Heart left ventricle (tissue), 16 donors: ENCODE measurements at regions not wholly inside any gene's neighbourhood (a gene's known extent, or its start where the extent isn't known, plus 50 kb on each side); places are given as distances from the start of the nearest gene placed in this dataset.
"Not testable (repeated sequence)": the region's sequence is repeated elsewhere in the genome, so short reads cannot be mapped to it uniquely, and the experiment has no call there.

ENCODE experiments used
- ATAC-seq, 4 donors: fragments of 200-7000 bp; cut with Tn5 transposase; one replicate each; pipeline ENCODE4 v1.9.1; 2020 to 2022; ENCODE audit warnings: moderate library complexity in 4 of 4, mild to moderate bottlenecking in 3 of 4, moderate number of reproducible peaks in 1 of 4
- DNase-seq, 5 donors: peaks; one replicate each; pipeline ENCODE4 v3.0.0-alpha.2; 2020
- H3K27ac ChIP-seq, 12 donors: fragments of 200-600 bp; sonication (generic) in 4 of 12; one replicate each; pipeline versions ENCODE4 v1.5.0 to v1.8.0; 2016 to 2022; ENCODE audit warnings: mild to moderate bottlenecking in 2 of 12
- H3K27me3 ChIP-seq, 9 donors: fragments of 200-600 bp; sonication (generic) in 2 of 9; one replicate each; pipeline versions ENCODE4 v1.5.1 to v1.8.0; 2016 to 2022; ENCODE audit warnings: mild to moderate bottlenecking in 3 of 9
- H3K36me3 ChIP-seq, 9 donors: fragments of 200-600 bp; sonication (generic) in 2 of 9; one replicate each; pipeline versions ENCODE4 v1.5.0 to v1.8.0; 2018 to 2022; ENCODE audit warnings: mild to moderate bottlenecking in 2 of 9
- H3K4me1 ChIP-seq, 12 donors: fragments of 200-600 bp; sonication (generic) in 4 of 12; one replicate each; pipeline versions ENCODE4 v1.5.0 to v1.8.0; 2016 to 2022; ENCODE audit warnings: mild to moderate bottlenecking in 3 of 12
- H3K4me3 ChIP-seq, 12 donors: fragments of 200-600 bp; sonication (generic) in 4 of 12; one replicate each; pipeline versions ENCODE4 v1.5.0 to v1.8.0; 2017 to 2022; ENCODE audit warnings: mild to moderate bottlenecking in 9 of 12, moderate library complexity in 4 of 12
- H3K9me3 ChIP-seq, 12 donors: fragments of 200-600 bp; sonication (generic) in 4 of 12; one replicate each; pipeline versions ENCODE4 v1.5.0 to v1.8.0; 2016 to 2022; ENCODE audit warnings: mild to moderate bottlenecking in 1 of 12
- CTCF ChIP-seq, 12 donors: fragments of 200-600 bp; sonication (generic) in 4 of 12; IDR thresholded peaks; one replicate each; pipeline versions ENCODE4 v1.5.0 to v1.8.0; 2018 to 2022; ENCODE audit warnings: antibody characterized with exemption in 12 of 12, mild to moderate bottlenecking in 5 of 12
- POLR2A ChIP-seq, 2 donors: fragments of 450-650 bp; IDR thresholded peaks; one replicate each; pipeline ENCODE4 v1.6.1; 2017; ENCODE audit warnings: antibody characterized with exemption in 2 of 2, mild to moderate bottlenecking in 2 of 2, moderate library complexity in 2 of 2
- WGBS, 4 donors: extraction: QIAGEN DNeasy Blood & Tissue Kit in 2 of 4; methylation state at CpG; one replicate each; pipeline versions ENCODE4 v1.1.5 to v1.1.7; 2013 to 2018; 5-methylcytosine and 5-hydroxymethylcytosine counted together
- intact Hi-C, 10 donors: fragments of 100-400 bp; cut with DNase I; formaldehyde crosslinking; loops; one replicate each; pipeline versions ENCODE4 v1.11.1 to v1.14.2; 2022
- donor health status: ischemic (EF 13 %, LVEDD 7.1; RV severe dilation, severe dysfunction).
- donor health status: healthy with polysubstance abuse.
- donor health status: DM: no; HTN: yes; CAD: no.
- donor health status: DM: no; HTN: no; CAD: no.
- donor health status: ischemic (EF 25% LVEDD 6.9; RV normal size, moderate dysfunction).
- donor health status: ischemic (EF 25% LVEDD 5.7; RV mildly dilated, moderate dysfunction).
- donor health status: healthy.
- donor health status: DM: yes; HTN: yes; CAD: no.
- donor health status: ischemic (EF 35%, LVEDD 5.7; RV mildly dilated, moderate dysfunction).
- donor health status: nonischemic (EF 11% LVEDD 7.7; RV severe dilation, severe dysfunction).
- donor health status: DM: yes; HTN: yes; CAD: no.
- donor health status: PGD.
- donor health status: ischemic (EF 29% LVEDD 5.4; RV normal size, mild dysfunction).
- donor health status: nonischemic (EF 23%, LVEDD 6.1; RV moderate dilation, normal function).

- Histone ChIP-seq H3K4me1 (no peaks in the 10 kb centered on the region), H3K9me3 (no peaks in the 10 kb centered on the region), H3K36me3 (no peaks in the 10 kb centered on the region), H3K4me3 (no peak overlapping the region), H3K27me3 (no peaks in the 10 kb centered on the region), H3K27ac (no peak overlapping the region)
- intact Hi-C loops: no loop called here
- ATAC-seq: no peak
- no peak for DNase-seq
- no peak for TF ChIP-seq POLR2A (IDR thresholded peaks at IDR 0.05)
- TF ChIP-seq CTCF (IDR thresholded peaks at IDR 0.05): no peak
- 89 to 95% (median 92%) methylated on average over 4 of the region's 4 CpGs for WGBS, 4 donors
Measured at GRCh38 chr3:74978684-74979083, 364.2 kb upstream of the CNTN3 start.

- H3K36me3 ChIP-seq, DNase-seq, intact Hi-C loops, ATAC-seq, H3K27me3 ChIP-seq, H3K4me3 ChIP-seq, H3K27ac ChIP-seq, H3K4me1 ChIP-seq, H3K9me3 ChIP-seq: not testable (repeated sequence)
- WGBS, 4 donors: 90 to 94% (median 93%) methylated on average over 16 to 34 of the region's 34 CpGs
Measured at GRCh38 chr3:74985028-74985904, 370.8 kb upstream of the CNTN3 start.

- Histone ChIP-seq H3K36me3 (no peaks in the 10 kb centered on the region), H3K4me3 (no peak overlapping the region), H3K27ac (no peak overlapping the region), H3K9me3 (peaks cover 0 to 3% (median 0%) of the 10 kb centered on the region in 12 donors), H3K4me1 (no peaks in the 10 kb centered on the region), H3K27me3 (no peaks in the 10 kb centered on the region)
- TF ChIP-seq POLR2A (IDR thresholded peaks at IDR 0.05): no peak
- no peak for TF ChIP-seq CTCF (IDR thresholded peaks at IDR 0.05)
- intact Hi-C loops: no loop called here
- no peak for DNase-seq
- ATAC-seq: no peak
- WGBS, 4 donors: 39 to 60% (median 44%) methylated on average over 3 of the region's 3 CpGs
Measured at GRCh38 chr3:74988095-74988494, 373.6 kb upstream of the CNTN3 start.

GRCh38 chr3:74992898-74993297 lies 378.4 kb upstream of the CNTN3 start:
- Histone ChIP-seq H3K4me1 (no peaks in the 10 kb centered on the region), H3K27ac (no peak overlapping the region), H3K9me3 (peaks cover 0 to 3% (median 0%) of the 10 kb centered on the region in 12 donors), H3K4me3 (no peak overlapping the region), H3K36me3 (no peaks in the 10 kb centered on the region), H3K27me3 (peaks cover 0 to 3% (median 0%) of the 10 kb centered on the region in 9 donors)
- intact Hi-C loops: loop anchor here in 1 of 10 donors (10.0 kb wide), 1 partner anchor 728 kb away; no protein-coding TSS in a partner anchor
- ATAC-seq (no peak), DNase-seq (no peak)
- TF ChIP-seq POLR2A (IDR thresholded peaks at IDR 0.05) (no peak), CTCF (IDR thresholded peaks at IDR 0.05) (no peak)
